Lower lobe of right lung (tissue), 2 donors: ENCODE measurements at regions not wholly inside any gene's neighbourhood (a gene's known extent, or its start where the extent isn't known, plus 50 kb on each side); places are given as distances from the start of the nearest gene placed in this dataset.

Source experiments
- ATAC-seq, 2 donors: fragments of 200-7000 bp; cut with Tn5 transposase; one replicate each; pipeline ENCODE4 v1.9.1; 2020 to 2022; ENCODE audit warnings: mild to moderate bottlenecking in 2 of 2, moderate library complexity in 2 of 2
- DNase-seq: peaks from one replicate; pipeline ENCODE4 v3.0.0-alpha.2; 2020
- H3K27ac ChIP-seq: fragments of 200-600 bp; one replicate; pipeline ENCODE4 v1.8.0; 2022
- H3K27me3 ChIP-seq: fragments of 200-600 bp; one replicate; pipeline ENCODE4 v1.8.0; 2022; ENCODE audit warnings: low read depth
- H3K36me3 ChIP-seq: fragments of 200-600 bp; one replicate; pipeline ENCODE4 v1.8.0; 2022; ENCODE audit warnings: mild to moderate bottlenecking
- H3K4me1 ChIP-seq: fragments of 200-600 bp; one replicate; pipeline ENCODE4 v1.8.0; 2022
- H3K4me3 ChIP-seq: fragments of 200-600 bp; one replicate; pipeline ENCODE4 v1.8.0; 2022; ENCODE audit warnings: mild to moderate bottlenecking
- H3K9me3 ChIP-seq: fragments of 200-600 bp; one replicate; pipeline ENCODE4 v1.8.0; 2022
- intact Hi-C: fragments of 100-400 bp; cut with DNase I; formaldehyde crosslinking; loops from one replicate; pipeline ENCODE4 v1.11.0; 2022
- TF ChIP-seq, protein P1 (sequence below): fragments of 200-600 bp; IDR thresholded peaks from one replicate; pipeline ENCODE4 v1.8.0; 2022; ENCODE audit warnings: antibody characterized with exemption, mild to moderate bottlenecking
- donor health status: DM: no; HTN: yes; CAD: no; lungs with severe emphysema.

DNA sequence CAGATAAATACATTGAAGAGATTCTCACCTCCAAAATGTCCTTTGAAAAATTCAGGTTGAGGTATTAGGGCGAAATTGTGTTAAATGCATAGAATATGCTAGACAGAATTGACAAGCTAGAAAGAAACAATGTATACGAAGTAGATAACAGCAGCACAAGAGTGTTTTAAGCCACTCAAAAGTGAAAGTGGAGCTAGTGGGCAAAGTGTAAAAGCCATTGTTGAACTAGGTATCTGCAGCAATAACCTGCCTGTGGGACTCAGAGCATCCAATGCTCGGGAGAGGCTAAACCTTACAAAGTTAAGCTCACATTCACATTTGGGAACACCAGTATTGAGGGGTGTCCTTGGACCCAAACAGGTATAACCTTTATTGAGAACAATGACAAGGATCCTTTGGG is 180.6 kb upstream of the TMPO start:
- TF ChIP-seq, protein P1, sequence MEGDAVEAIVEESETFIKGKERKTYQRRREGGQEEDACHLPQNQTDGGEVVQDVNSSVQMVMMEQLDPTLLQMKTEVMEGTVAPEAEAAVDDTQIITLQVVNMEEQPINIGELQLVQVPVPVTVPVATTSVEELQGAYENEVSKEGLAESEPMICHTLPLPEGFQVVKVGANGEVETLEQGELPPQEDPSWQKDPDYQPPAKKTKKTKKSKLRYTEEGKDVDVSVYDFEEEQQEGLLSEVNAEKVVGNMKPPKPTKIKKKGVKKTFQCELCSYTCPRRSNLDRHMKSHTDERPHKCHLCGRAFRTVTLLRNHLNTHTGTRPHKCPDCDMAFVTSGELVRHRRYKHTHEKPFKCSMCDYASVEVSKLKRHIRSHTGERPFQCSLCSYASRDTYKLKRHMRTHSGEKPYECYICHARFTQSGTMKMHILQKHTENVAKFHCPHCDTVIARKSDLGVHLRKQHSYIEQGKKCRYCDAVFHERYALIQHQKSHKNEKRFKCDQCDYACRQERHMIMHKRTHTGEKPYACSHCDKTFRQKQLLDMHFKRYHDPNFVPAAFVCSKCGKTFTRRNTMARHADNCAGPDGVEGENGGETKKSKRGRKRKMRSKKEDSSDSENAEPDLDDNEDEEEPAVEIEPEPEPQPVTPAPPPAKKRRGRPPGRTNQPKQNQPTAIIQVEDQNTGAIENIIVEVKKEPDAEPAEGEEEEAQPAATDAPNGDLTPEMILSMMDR: no peak
- no peak overlapping the region for H3K4me3 ChIP-seq
- H3K36me3 ChIP-seq: no peaks in the 10 kb centered on the region
- no peak for DNase-seq
- intact Hi-C loops: no loop called here
- no peak overlapping the region for H3K27ac ChIP-seq
- ATAC-seq: no peak
- no peaks in the 10 kb centered on the region for H3K4me1 ChIP-seq
- H3K27me3 ChIP-seq: no peaks in the 10 kb centered on the region
- H3K9me3 ChIP-seq: no peaks in the 10 kb centered on the region

DNA sequence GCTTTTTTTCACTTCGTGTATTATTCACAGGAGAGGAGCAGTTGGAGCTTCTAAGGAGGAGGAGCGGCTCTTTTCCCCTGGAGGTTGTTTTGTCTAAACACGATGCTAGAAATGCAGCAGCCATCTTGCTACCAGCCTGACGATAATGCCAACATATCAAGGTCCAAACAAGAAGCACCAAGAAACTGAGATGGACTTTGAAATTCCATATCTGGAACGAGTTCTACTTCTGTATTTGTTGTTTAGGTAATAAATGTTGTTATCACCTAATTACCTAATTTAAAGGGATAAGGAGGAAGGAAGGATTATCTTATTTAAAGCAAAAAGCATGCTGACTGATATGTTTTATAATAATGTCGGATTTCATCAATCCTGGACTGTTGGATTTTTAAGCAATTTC is 174.4 kb upstream of the TMPO start:
- no peak for ATAC-seq
- Histone ChIP-seq H3K4me3 (no peak overlapping the region), H3K27ac (no peak overlapping the region), H3K4me1 (no peaks in the 10 kb centered on the region), H3K36me3 (no peaks in the 10 kb centered on the region), H3K27me3 (peaks cover 7% of the 10 kb centered on the region), H3K9me3 (no peaks in the 10 kb centered on the region)
- intact Hi-C loops: no loop called here
- TF ChIP-seq, protein P1: no peak
- DNase-seq: no peak

DNA sequence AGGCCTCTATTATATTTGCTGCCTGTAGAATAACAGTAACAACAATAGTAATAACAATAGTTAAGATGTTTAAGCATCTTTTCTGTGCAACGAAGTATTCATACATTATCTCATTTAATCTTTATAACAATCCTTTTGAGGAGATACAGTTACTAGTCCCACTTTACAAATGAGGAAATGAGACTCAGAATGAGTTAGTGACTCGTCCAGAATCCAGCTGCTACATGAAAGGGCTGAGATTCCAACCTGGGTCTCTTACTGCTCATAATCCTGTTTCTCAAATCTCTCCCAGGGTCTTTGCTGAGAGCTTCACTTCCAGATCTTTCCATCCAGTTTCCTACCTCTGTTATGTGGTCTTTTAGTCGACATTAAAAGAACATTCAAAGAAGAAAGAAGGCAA is 173.7 kb upstream of the TMPO start:
- Histone ChIP-seq H3K9me3 (no peaks in the 10 kb centered on the region), H3K27ac (no peak overlapping the region), H3K27me3 (peaks cover 7% of the 10 kb centered on the region), H3K4me1 (no peaks in the 10 kb centered on the region), H3K36me3 (no peaks in the 10 kb centered on the region), H3K4me3 (no peak overlapping the region)
- intact Hi-C loops: no loop called here
- ATAC-seq: no peak
- DNase-seq: no peak
- TF ChIP-seq, protein P1: no peak

DNA sequence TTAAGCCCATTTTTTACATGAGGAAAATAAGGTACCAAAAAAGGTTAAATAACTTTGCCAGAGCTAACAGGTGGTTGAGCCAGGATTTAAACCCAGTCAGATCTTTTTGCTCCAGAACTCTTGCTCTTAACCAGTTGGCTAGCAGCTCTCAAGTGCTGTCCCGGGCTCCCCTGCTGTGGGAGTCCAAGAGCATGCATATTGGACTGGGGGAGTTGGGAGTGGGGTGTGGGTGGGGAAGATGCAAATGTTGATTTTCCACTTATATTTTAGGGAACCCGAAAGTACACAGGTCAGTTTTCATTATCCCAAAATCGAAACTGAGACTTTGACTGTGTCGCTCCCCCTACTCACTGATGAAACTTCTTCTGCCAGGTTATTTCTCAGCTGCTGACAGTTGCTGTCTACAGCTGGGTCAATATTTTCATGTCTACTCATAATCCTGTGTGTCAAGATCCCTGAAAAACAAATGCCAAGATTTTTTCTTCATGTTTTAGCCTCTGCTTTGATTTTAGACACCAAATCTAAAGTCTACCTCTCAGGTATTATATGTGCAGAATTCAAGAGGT is 172.3 kb upstream of the TMPO start:
- ATAC-seq (no peak), DNase-seq (no peak)
- H3K36me3 ChIP-seq: no peaks in the 10 kb centered on the region
- peaks cover 7% of the 10 kb centered on the region for H3K27me3 ChIP-seq
- H3K27ac ChIP-seq: no peak overlapping the region
- TF ChIP-seq, protein P1: no peak
- intact Hi-C loops: no loop called here
- no peak overlapping the region for H3K4me3 ChIP-seq
- H3K9me3 ChIP-seq: no peaks in the 10 kb centered on the region
- H3K4me1 ChIP-seq: no peaks in the 10 kb centered on the region

DNA sequence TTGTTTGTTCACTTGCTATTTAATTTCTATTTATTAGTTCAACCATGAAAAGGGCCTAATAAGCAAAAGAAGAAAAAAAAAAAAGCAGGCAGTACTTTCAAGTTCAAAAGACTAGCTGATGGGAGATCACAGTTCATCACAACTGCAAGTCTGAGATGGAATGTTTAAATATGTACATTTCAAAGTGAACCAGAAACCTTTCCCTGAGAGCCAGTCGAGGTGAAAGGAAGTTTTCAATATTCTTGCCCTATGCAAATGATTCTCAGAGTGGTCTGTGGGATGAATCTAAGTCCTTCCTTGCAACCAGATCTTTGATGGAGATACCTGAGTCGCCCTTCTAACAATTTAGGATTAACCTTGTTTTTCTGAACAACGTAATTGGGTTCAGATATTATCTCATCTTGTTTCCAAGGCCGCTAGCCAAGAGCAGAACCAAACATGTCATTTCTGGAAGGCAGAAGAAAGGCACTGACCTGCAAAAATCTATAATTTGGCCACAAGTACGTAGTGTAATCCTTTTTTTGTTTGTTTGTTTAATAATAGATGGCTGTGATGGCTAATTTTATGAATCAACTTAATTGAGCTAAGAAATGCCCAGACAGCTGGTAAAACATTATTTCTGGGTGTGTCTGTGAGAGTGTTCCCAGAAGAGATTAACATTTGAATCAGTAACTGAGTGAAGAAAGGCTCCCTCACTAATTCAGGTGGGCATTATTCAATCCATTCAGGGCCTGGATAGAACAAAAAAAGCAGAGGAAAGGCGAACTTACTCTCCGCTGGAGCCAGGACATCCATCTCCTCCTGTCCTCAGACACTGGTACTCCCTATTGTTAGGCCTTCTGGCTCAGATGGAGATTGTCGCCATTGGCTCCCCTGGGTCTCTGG is 171.1 kb upstream of the TMPO start:
- intact Hi-C loops: no loop called here
- TF ChIP-seq, protein P1: no peak
- no peaks in the 10 kb centered on the region for H3K4me1 ChIP-seq

More for the DNA sequence above, 171.1 kb upstream of the TMPO start:
- DNase-seq (no peak), ATAC-seq (no peak)
- Histone ChIP-seq H3K36me3 (no peaks in the 10 kb centered on the region), H3K9me3 (no peaks in the 10 kb centered on the region), H3K27me3 (peaks cover 7% of the 10 kb centered on the region), H3K4me3 (no peak overlapping the region), H3K27ac (no peak overlapping the region)
